ENCODE measurements at regions not wholly inside any gene's neighbourhood (a gene's known extent, or its start where the extent isn't known, plus 50 kb on each side); places are given as distances from the start of the nearest gene placed in this dataset.

DNA sequence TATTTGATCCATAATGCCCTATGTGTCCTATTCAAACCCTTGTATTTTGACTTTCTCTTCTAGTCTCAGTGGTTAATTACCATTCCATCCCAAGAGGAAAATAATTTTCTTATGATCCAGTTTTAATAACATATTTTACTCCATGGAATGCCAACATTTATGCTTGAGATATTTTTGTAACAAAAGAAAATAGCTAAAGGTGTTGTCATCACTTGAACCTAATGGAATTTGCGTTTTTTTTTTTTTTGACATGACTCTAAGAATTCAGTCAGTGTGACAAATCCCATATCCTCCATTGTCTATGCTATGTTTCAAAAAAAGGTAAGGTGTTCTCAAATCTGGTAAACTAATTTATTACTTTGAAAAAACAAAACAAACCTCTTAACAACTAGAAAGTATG lies 324.1 kb upstream of the ADAMTS5 start:
- H3K27me3 ChIP-seq = no peaks in the 10 kb centered on the region
- no peak for DNase-seq (ENCODE audit: low spot score in 2 of 2)
- TF ChIP-seq POLR2AphosphoS5 (IDR thresholded peaks at IDR 0.05) = no peak
- TF ChIP-seq, protein P1, sequence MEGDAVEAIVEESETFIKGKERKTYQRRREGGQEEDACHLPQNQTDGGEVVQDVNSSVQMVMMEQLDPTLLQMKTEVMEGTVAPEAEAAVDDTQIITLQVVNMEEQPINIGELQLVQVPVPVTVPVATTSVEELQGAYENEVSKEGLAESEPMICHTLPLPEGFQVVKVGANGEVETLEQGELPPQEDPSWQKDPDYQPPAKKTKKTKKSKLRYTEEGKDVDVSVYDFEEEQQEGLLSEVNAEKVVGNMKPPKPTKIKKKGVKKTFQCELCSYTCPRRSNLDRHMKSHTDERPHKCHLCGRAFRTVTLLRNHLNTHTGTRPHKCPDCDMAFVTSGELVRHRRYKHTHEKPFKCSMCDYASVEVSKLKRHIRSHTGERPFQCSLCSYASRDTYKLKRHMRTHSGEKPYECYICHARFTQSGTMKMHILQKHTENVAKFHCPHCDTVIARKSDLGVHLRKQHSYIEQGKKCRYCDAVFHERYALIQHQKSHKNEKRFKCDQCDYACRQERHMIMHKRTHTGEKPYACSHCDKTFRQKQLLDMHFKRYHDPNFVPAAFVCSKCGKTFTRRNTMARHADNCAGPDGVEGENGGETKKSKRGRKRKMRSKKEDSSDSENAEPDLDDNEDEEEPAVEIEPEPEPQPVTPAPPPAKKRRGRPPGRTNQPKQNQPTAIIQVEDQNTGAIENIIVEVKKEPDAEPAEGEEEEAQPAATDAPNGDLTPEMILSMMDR (IDR thresholded peaks at IDR 0.05) = no peak
- no peak for TF ChIP-seq POLR2A (IDR thresholded peaks at IDR 0.05)
- no peak for TF ChIP-seq EP300 (IDR thresholded peaks at IDR 0.05)
- no peak overlapping the region for H3K27ac ChIP-seq
- no peaks in the 10 kb centered on the region for H3K4me1 ChIP-seq
- no peak overlapping the region for H3K4me3 ChIP-seq
- WGBS = 77% methylated on average over 1 of the region's 1 CpG
- no peaks in the 10 kb centered on the region for H3K9me3 ChIP-seq
- no peaks in the 10 kb centered on the region for H3K36me3 ChIP-seq

DNA sequence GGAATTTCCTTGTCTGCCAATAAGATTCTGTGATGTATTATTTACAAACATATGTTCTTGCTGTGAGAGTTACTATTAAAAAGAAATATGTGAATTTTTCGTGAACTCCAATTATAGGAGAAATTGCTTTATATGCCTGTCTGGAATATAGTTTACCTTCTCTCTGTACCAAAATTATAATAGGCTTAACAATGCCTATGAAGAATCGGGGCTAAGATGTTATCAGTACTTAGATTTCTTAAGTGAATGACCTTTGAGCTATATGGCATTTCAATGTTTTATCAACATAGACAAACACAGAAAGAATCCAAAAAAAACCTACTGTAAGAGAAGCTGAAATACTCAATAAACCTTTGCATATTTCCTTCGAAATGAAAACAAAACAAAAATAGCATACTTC lies 323.1 kb upstream of the ADAMTS5 start:
- no peaks in the 10 kb centered on the region for H3K9me3 ChIP-seq
- no peak overlapping the region for H3K27ac ChIP-seq
- no peaks in the 10 kb centered on the region for H3K27me3 ChIP-seq
- TF ChIP-seq POLR2A (IDR thresholded peaks at IDR 0.05) (no peak), POLR2AphosphoS5 (IDR thresholded peaks at IDR 0.05) (no peak)
- TF ChIP-seq, protein P1 (IDR thresholded peaks at IDR 0.05) = no peak
- 61% methylated on average over 3 of the region's 3 CpGs for whole genome bisulfite sequencing
- H3K36me3 ChIP-seq = no peaks in the 10 kb centered on the region
- H3K4me1 ChIP-seq = no peaks in the 10 kb centered on the region
- no peak overlapping the region for H3K4me3 ChIP-seq
- no peak for DNase-seq (ENCODE audit: low spot score in 2 of 2)

DNA sequence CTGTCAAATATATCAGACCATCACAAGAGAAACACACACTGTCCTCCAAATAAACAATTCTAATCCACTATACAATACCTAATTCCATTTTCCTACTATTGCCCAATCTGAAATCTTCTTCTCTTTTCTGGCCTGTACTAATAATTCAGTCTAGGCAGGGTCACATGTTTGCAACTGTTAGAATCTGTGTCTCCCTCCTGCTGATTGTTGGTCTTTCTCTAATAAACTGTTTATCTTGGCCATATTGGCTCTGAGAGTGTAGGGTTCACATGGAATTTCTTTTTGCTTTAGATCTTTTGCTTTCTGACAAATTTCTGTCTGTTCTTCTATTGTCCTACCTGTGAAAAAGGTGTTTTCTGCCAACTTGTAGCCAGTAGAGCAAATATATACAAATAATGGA lies 319.9 kb upstream of the ADAMTS5 start:
- Histone ChIP-seq H3K27ac (no peak overlapping the region), H3K4me3 (no peak overlapping the region), H3K4me1 (no peaks in the 10 kb centered on the region), H3K27me3 (no peaks in the 10 kb centered on the region), H3K36me3 (no peaks in the 10 kb centered on the region), H3K9me3 (no peaks in the 10 kb centered on the region)
- no peak for DNase-seq (ENCODE audit: low spot score in 2 of 2)
- TF ChIP-seq, protein P1 (IDR thresholded peaks at IDR 0.05) = no peak
- TF ChIP-seq POLR2AphosphoS5 (IDR thresholded peaks at IDR 0.05) = no peak
- TF ChIP-seq POLR2A (IDR thresholded peaks at IDR 0.05) = no peak
- TF ChIP-seq EP300 (IDR thresholded peaks at IDR 0.05) = no peak

DNA sequence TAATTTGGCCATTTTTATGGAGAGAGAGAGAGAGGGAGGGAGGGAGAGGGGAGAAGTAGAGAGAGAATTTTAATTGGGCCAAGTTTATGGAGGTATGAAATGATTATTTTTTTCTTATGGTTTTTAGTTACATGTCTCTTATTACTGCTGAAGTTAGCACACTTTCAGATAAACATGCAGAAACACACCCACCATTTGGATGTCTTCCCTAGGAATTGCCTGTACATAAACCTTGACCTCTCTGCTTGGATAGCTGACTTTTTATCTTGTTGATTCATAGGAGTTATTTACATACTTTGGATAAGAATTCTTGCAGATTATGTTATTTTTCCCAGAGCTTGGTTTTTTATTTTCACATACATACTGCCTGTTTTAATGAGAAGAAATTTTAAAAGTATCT lies 310.2 kb upstream of the ADAMTS5 start:
- no peak overlapping the region for H3K27ac ChIP-seq
- no peaks in the 10 kb centered on the region for H3K4me1 ChIP-seq
- no peak overlapping the region for H3K4me3 ChIP-seq
- DNase-seq (ENCODE audit: low spot score in 2 of 2) = no peak
- H3K36me3 ChIP-seq = no peaks in the 10 kb centered on the region
- H3K27me3 ChIP-seq = no peaks in the 10 kb centered on the region
- TF ChIP-seq EP300 (IDR thresholded peaks at IDR 0.05) (no peak), POLR2A (IDR thresholded peaks at IDR 0.05) (no peak), POLR2AphosphoS5 (IDR thresholded peaks at IDR 0.05) (no peak)
- TF ChIP-seq, protein P1 (IDR thresholded peaks at IDR 0.05) = no peak
- no peaks in the 10 kb centered on the region for H3K9me3 ChIP-seq

DNA sequence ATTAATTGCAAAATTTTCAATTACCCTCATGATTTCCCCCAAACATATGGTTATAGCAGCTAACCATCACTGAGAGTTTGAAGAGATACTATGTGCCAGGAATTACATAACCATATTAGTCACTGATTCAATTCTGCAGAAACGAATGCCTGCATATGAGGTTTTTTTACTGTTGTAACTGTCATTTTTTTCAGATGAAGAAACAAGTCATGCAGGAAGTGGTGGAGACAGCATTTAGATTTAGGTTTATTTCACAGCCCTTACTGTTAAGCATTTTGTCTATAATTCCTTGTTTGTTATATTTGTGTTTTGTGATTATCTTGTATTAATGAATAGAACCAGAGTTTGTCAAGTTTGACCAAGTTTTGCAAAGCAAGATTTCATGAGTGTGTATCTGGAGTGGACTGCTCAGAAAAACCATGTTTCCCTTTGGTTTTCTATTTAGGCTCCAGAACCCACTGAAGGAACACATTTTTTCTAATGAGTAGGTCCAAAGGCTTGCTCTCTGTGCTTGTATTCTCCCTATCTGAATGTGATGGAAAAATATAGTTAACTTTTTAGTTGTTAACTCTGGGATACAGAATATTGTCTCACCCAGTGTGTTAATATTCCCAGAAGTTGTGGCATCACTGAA lies 308.5 kb upstream of the ADAMTS5 start:
- WGBS = 0% methylated on average over 1 of the region's 1 CpG
- H3K36me3 ChIP-seq = no peaks in the 10 kb centered on the region
- no peaks in the 10 kb centered on the region for H3K27me3 ChIP-seq
- H3K9me3 ChIP-seq = no peaks in the 10 kb centered on the region
- H3K4me1 ChIP-seq = no peaks in the 10 kb centered on the region
- DNase-seq (ENCODE audit: low spot score in 2 of 2) = no peak
- no peak overlapping the region for H3K27ac ChIP-seq
- H3K4me3 ChIP-seq = no peak overlapping the region
- TF ChIP-seq, protein P1 (IDR thresholded peaks at IDR 0.05) = no peak
- TF ChIP-seq POLR2A (IDR thresholded peaks at IDR 0.05) (no peak), POLR2AphosphoS5 (IDR thresholded peaks at IDR 0.05) (no peak), EP300 (IDR thresholded peaks at IDR 0.05) (no peak)

Data from suprapubic skin (tissue), 4 donors.